ENCODE measurements at regions not wholly inside any gene's neighbourhood (a gene's known extent, or its start where the extent isn't known, plus 50 kb on each side); places are given as distances from the start of the nearest gene placed in this dataset.
A peak's percentile ranks its signal among the peaks of the same experiment; 100 is the strongest.

GRCh38 chr3:193814166-193814892 is 221.3 kb downstream of the OPA1 start:
- H3K4me3 ChIP-seq, result no peak overlapping the region
- no peaks in the 10 kb centered on the region for H3K4me1 ChIP-seq
- no peak for DNase-seq
- peaks cover 42% of the 10 kb centered on the region for H3K27me3 ChIP-seq (ENCODE audit: low read depth)
- intact Hi-C loops (cut with micrococcal nuclease), result no loop called here
- no peaks in the 10 kb centered on the region for H3K9me3 ChIP-seq (replicated peaks)
- TF ChIP-seq CTCF (IDR thresholded peaks at IDR 0.05; ENCODE audit: borderline replicate concordance), result no peak
- H3K36me3 ChIP-seq, result no peaks in the 10 kb centered on the region
- no peak overlapping the region for H3K27ac ChIP-seq (replicated peaks)

DNA sequence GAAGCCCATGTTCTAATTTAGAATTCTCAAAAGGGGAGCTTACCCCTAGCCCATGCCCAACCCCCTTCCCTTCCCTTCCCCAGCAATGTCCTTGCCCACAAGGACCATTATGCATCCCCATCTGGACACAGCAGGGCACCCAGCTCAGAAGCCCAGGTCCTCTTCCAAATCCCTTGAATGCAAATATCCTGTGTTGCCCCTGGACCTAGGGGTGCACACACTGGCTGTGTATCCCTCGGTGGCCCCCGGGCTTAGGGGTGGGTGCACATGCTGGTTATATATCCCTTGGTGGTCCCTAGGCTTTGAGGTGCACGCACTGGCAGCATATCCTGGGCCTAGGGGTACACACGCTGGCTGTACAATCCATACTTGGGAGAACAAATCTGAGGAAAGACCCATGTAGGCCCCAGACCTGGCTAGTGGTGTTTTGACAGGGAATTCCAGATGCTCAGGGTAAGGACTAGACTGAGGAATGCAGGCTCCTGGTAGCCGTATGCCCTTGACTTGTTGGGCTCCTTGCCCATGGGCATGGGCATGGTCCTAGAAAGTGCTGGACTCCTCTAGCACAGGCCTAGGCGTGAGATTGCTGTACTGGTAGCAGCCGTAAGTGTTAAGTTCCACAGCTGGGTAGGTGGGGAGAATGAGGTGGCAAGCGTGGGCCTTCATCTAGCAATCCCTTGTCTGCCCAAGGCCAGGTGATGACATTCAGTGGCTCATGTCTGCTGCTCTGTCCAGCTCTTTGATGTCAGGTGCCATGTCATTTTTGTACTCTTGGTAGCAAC is 222.4 kb downstream of the OPA1 start:
- intact Hi-C loops (cut with micrococcal nuclease), result no loop called here
- DNase-seq, result no peak
- Histone ChIP-seq H3K27me3 (ENCODE audit: low read depth) (peaks cover 39% of the 10 kb centered on the region), H3K9me3 (replicated peaks) (no peaks in the 10 kb centered on the region), H3K4me3 (no peak overlapping the region), H3K4me1 (no peaks in the 10 kb centered on the region), H3K36me3 (no peaks in the 10 kb centered on the region), H3K27ac (replicated peaks) (peak overlapping the region; percentile 70)
- no peak for TF ChIP-seq CTCF (IDR thresholded peaks at IDR 0.05; ENCODE audit: borderline replicate concordance)

DNA sequence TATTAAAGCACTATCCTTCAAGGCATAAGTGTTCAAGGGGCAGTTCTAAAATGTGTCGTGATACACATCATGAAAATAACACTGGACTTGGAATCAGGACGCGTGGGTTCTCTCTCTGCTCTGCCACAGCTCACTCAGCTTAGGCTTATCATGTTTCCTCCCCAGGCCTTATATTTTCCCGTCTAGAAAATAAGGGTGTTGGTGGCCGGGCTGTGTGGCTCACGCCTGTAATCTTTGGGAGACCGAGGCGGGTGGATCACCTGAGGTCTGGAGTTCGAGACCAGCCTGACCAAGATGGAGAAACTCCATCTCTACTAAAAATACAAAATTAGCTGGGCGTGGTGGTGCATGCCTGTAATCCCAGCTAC is 223.0 kb downstream of the OPA1 start:
- DNase-seq, result no peak
- intact Hi-C loops (cut with micrococcal nuclease), result no loop called here
- no peak for TF ChIP-seq CTCF (IDR thresholded peaks at IDR 0.05; ENCODE audit: borderline replicate concordance)
- Histone ChIP-seq H3K9me3 (replicated peaks) (no peaks in the 10 kb centered on the region), H3K27me3 (ENCODE audit: low read depth) (peaks cover 43% of the 10 kb centered on the region), H3K36me3 (no peaks in the 10 kb centered on the region), H3K4me1 (no peaks in the 10 kb centered on the region), H3K27ac (replicated peaks) (peak overlapping the region; percentile 70), H3K4me3 (no peak overlapping the region)

GRCh38 chr3:193816656-193817311 is 223.8 kb downstream of the OPA1 start:
- peak overlapping the region; percentile 70 for H3K27ac ChIP-seq (replicated peaks)
- peak overlapping the region; percentile 10 for H3K4me3 ChIP-seq

More at GRCh38 chr3:193816656-193817311, 223.8 kb downstream of the OPA1 start:
- no peaks in the 10 kb centered on the region for H3K4me1 ChIP-seq
- H3K27me3 ChIP-seq (ENCODE audit: low read depth), result peaks cover 38% of the 10 kb centered on the region
- no peaks in the 10 kb centered on the region for H3K9me3 ChIP-seq (replicated peaks)
- peak; percentile 86 for DNase-seq
- intact Hi-C loops (cut with micrococcal nuclease), result no loop called here
- no peaks in the 10 kb centered on the region for H3K36me3 ChIP-seq
- TF ChIP-seq CTCF (IDR thresholded peaks at IDR 0.05; ENCODE audit: borderline replicate concordance), result no peak

Measured in left ventricle myocardium inferior (tissue), 1 donor.